ENCODE measurements at regions not wholly inside any gene's neighbourhood (a gene's known extent, or its start where the extent isn't known, plus 50 kb on each side); places are given as distances from the start of the nearest gene placed in this dataset.

DNA sequence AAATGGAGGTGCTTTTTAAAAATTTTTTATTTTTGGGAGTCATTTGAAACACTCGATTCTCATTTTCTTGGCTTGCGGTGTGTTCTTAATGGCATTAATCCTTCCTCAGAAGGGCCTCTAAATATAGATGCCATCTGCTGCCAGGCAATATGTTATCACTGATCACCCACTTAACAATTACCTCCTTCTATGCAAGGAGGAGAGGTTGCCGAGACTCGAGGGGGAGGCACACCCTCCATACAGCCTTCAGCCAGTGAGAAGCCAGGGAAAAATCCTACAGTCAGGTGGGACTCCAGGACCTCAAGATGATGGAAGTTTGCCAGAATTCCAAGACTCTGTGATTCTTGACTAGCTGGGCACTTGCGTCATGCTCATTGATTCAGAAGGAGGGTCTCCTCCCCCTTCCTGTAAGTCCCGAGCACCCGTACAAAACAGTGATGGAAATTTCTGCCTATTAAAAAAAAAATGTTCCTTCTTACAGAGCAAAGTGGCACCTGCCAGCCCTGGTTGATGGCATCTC lies 574.5 kb downstream of the TYW1 start:
- Histone ChIP-seq H3K4me3 (ENCODE audit: low read length) (no peak overlapping the region), H3K9ac (ENCODE audit: low read length) (no peak overlapping the region), H3K27me3 (ENCODE audit: control insufficient read depth, insufficient read depth, low read length) (no peaks in the 10 kb centered on the region), H3K9me3 (ENCODE audit: control insufficient read depth, low read depth, low read length) (no peaks in the 10 kb centered on the region), H3K36me3 (ENCODE audit: control insufficient read depth, low read depth, low read length) (no peaks in the 10 kb centered on the region), H3K4me1 (ENCODE audit: control insufficient read depth, low read depth, low read length) (no peaks in the 10 kb centered on the region), H3K27ac (ENCODE audit: low read length) (no peak overlapping the region)

- no peaks in the 10 kb centered on the region for H3K9me3 ChIP-seq (ENCODE audit: control insufficient read depth, low read depth, low read length)
- no peak overlapping the region for H3K9ac ChIP-seq (ENCODE audit: low read length)
- H3K27me3 ChIP-seq (ENCODE audit: control insufficient read depth, insufficient read depth, low read length), result no peaks in the 10 kb centered on the region
- H3K4me1 ChIP-seq (ENCODE audit: control insufficient read depth, low read depth, low read length), result no peaks in the 10 kb centered on the region
- H3K4me3 ChIP-seq (ENCODE audit: low read length), result no peak overlapping the region
- no peak overlapping the region for H3K27ac ChIP-seq (ENCODE audit: low read length)
- H3K36me3 ChIP-seq (ENCODE audit: control insufficient read depth, low read depth, low read length), result no peaks in the 10 kb centered on the region
Observed at GRCh38 chr7:67573639-67574038, 577.0 kb downstream of the TYW1 start.

DNA sequence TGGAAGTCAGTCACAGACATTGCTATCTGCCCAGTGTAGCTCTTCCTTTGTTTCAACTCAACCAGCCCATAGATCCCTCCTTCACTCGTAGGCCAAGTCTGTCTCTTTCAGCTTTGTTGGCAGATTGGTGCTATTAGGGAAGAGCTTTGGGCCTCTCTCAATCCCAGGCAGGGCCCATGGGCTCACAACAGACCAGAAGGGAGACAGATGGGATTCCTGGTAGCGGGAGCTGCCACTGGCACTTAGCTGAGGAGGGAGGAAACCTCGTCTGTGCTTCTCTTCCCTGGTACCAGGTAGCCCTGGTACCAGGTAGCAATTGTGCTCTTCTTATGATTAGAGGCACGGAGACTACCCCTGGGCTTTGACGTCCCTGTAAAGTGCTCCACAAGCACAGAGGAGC lies 592.0 kb downstream of the TYW1 start:
- Histone ChIP-seq H3K9me3 (ENCODE audit: control insufficient read depth, low read depth, low read length) (no peaks in the 10 kb centered on the region), H3K36me3 (ENCODE audit: control insufficient read depth, low read depth, low read length) (no peaks in the 10 kb centered on the region), H3K4me1 (ENCODE audit: control insufficient read depth, low read depth, low read length) (no peaks in the 10 kb centered on the region), H3K4me3 (ENCODE audit: low read length) (no peak overlapping the region), H3K27me3 (ENCODE audit: control insufficient read depth, insufficient read depth, low read length) (no peaks in the 10 kb centered on the region), H3K9ac (ENCODE audit: low read length) (no peak overlapping the region), H3K27ac (ENCODE audit: low read length) (no peak overlapping the region)

GRCh38 chr7:67589183-67589582 lies 592.5 kb downstream of the TYW1 start:
- Histone ChIP-seq H3K36me3 (ENCODE audit: control insufficient read depth, low read depth, low read length) (no peaks in the 10 kb centered on the region), H3K4me1 (ENCODE audit: control insufficient read depth, low read depth, low read length) (no peaks in the 10 kb centered on the region), H3K4me3 (ENCODE audit: low read length) (no peak overlapping the region), H3K27me3 (ENCODE audit: control insufficient read depth, insufficient read depth, low read length) (no peaks in the 10 kb centered on the region), H3K9me3 (ENCODE audit: control insufficient read depth, low read depth, low read length) (no peaks in the 10 kb centered on the region), H3K27ac (ENCODE audit: low read length) (no peak overlapping the region), H3K9ac (ENCODE audit: low read length) (no peak overlapping the region)

- Histone ChIP-seq H3K9me3 (ENCODE audit: control insufficient read depth, low read depth, low read length) (no peaks in the 10 kb centered on the region), H3K27me3 (ENCODE audit: control insufficient read depth, insufficient read depth, low read length) (no peaks in the 10 kb centered on the region), H3K36me3 (ENCODE audit: control insufficient read depth, low read depth, low read length) (no peaks in the 10 kb centered on the region), H3K4me1 (ENCODE audit: control insufficient read depth, low read depth, low read length) (no peaks in the 10 kb centered on the region), H3K27ac (ENCODE audit: low read length) (no peak overlapping the region), H3K4me3 (ENCODE audit: low read length) (no peak overlapping the region), H3K9ac (ENCODE audit: low read length) (no peak overlapping the region)
Observed at GRCh38 chr7:67590649-67591048, 594.0 kb downstream of the TYW1 start.

GRCh38 chr7:67593794-67594193 lies 597.2 kb downstream of the TYW1 start:
- H3K9me3 ChIP-seq (ENCODE audit: control insufficient read depth, low read depth, low read length), result no peaks in the 10 kb centered on the region
- H3K9ac ChIP-seq (ENCODE audit: low read length), result no peak overlapping the region
- no peaks in the 10 kb centered on the region for H3K4me1 ChIP-seq (ENCODE audit: control insufficient read depth, low read depth, low read length)
- no peaks in the 10 kb centered on the region for H3K27me3 ChIP-seq (ENCODE audit: control insufficient read depth, insufficient read depth, low read length)
- no peak overlapping the region for H3K4me3 ChIP-seq (ENCODE audit: low read length)
- no peaks in the 10 kb centered on the region for H3K36me3 ChIP-seq (ENCODE audit: control insufficient read depth, low read depth, low read length)
- no peak overlapping the region for H3K27ac ChIP-seq (ENCODE audit: low read length)

- Histone ChIP-seq H3K9me3 (ENCODE audit: control insufficient read depth, low read depth, low read length) (no peaks in the 10 kb centered on the region), H3K27me3 (ENCODE audit: control insufficient read depth, insufficient read depth, low read length) (no peaks in the 10 kb centered on the region), H3K36me3 (ENCODE audit: control insufficient read depth, low read depth, low read length) (no peaks in the 10 kb centered on the region), H3K27ac (ENCODE audit: low read length) (no peak overlapping the region), H3K4me3 (ENCODE audit: low read length) (no peak overlapping the region), H3K4me1 (ENCODE audit: control insufficient read depth, low read depth, low read length) (no peaks in the 10 kb centered on the region), H3K9ac (ENCODE audit: low read length) (no peak overlapping the region)
Observed at GRCh38 chr7:67595431-67596180, 599.0 kb downstream of the TYW1 start.

DNA sequence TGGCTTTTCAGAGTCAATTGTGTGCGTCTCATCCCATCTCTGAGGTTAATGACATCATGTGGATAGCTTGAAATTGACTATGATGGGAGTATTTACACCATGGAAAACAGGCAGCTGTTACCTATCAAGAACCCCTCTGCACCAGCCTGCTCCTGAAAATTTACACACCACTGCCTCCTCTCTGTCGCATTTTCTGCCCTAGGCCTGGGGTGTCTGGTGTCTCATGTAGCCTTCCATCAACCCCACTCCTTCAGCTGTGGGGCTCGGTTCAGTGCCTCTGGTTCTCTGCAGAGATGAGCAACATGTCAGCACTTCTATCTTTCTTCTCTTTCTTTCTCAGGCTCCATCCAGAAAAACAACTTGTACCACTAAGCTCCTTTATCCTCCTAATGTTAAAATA lies 600.5 kb downstream of the TYW1 start:
- H3K4me1 ChIP-seq (ENCODE audit: control insufficient read depth, low read depth, low read length), result no peaks in the 10 kb centered on the region
- no peaks in the 10 kb centered on the region for H3K9me3 ChIP-seq (ENCODE audit: control insufficient read depth, low read depth, low read length)
- H3K27ac ChIP-seq (ENCODE audit: low read length), result no peak overlapping the region
- H3K27me3 ChIP-seq (ENCODE audit: control insufficient read depth, insufficient read depth, low read length), result no peaks in the 10 kb centered on the region
- H3K9ac ChIP-seq (ENCODE audit: low read length), result no peak overlapping the region
- no peaks in the 10 kb centered on the region for H3K36me3 ChIP-seq (ENCODE audit: control insufficient read depth, low read depth, low read length)
- H3K4me3 ChIP-seq (ENCODE audit: low read length), result no peak overlapping the region

- Histone ChIP-seq H3K9ac (ENCODE audit: low read length) (no peak overlapping the region), H3K27me3 (ENCODE audit: control insufficient read depth, insufficient read depth, low read length) (no peaks in the 10 kb centered on the region), H3K9me3 (ENCODE audit: control insufficient read depth, low read depth, low read length) (no peaks in the 10 kb centered on the region), H3K36me3 (ENCODE audit: control insufficient read depth, low read depth, low read length) (no peaks in the 10 kb centered on the region), H3K4me1 (ENCODE audit: control insufficient read depth, low read depth, low read length) (no peaks in the 10 kb centered on the region), H3K4me3 (ENCODE audit: low read length) (no peak overlapping the region), H3K27ac (ENCODE audit: low read length) (no peak overlapping the region)
Observed at GRCh38 chr7:67598469-67598868, 601.8 kb downstream of the TYW1 start.

- H3K27me3 ChIP-seq (ENCODE audit: control insufficient read depth, insufficient read depth, low read length), result no peaks in the 10 kb centered on the region
- H3K4me1 ChIP-seq (ENCODE audit: control insufficient read depth, low read depth, low read length), result no peaks in the 10 kb centered on the region
- no peaks in the 10 kb centered on the region for H3K36me3 ChIP-seq (ENCODE audit: control insufficient read depth, low read depth, low read length)
- H3K4me3 ChIP-seq (ENCODE audit: low read length), result no peak overlapping the region
- no peak overlapping the region for H3K27ac ChIP-seq (ENCODE audit: low read length)
- no peaks in the 10 kb centered on the region for H3K9me3 ChIP-seq (ENCODE audit: control insufficient read depth, low read depth, low read length)
- no peak overlapping the region for H3K9ac ChIP-seq (ENCODE audit: low read length)
Observed at GRCh38 chr7:67599331-67600062, 602.9 kb downstream of the TYW1 start.

- no peak overlapping the region for H3K27ac ChIP-seq (ENCODE audit: low read length)
- H3K4me3 ChIP-seq (ENCODE audit: low read length), result no peak overlapping the region
- H3K27me3 ChIP-seq (ENCODE audit: control insufficient read depth, insufficient read depth, low read length), result no peaks in the 10 kb centered on the region
- no peaks in the 10 kb centered on the region for H3K4me1 ChIP-seq (ENCODE audit: control insufficient read depth, low read depth, low read length)
- H3K9me3 ChIP-seq (ENCODE audit: control insufficient read depth, low read depth, low read length), result peaks cover 3% of the 10 kb centered on the region
- no peaks in the 10 kb centered on the region for H3K36me3 ChIP-seq (ENCODE audit: control insufficient read depth, low read depth, low read length)
- no peak overlapping the region for H3K9ac ChIP-seq (ENCODE audit: low read length)
Observed at GRCh38 chr7:67602246-67602887, 605.7 kb downstream of the TYW1 start.
